ENCODE measurements at regions not wholly inside any gene's neighbourhood (a gene's known extent, or its start where the extent isn't known, plus 50 kb on each side); places are given as distances from the start of the nearest gene placed in this dataset.

GRCh38 chr1:79638382-79638781 lies 631.9 kb upstream of the ADGRL4 start:
- no peak for TF ChIP-seq CTCF (IDR thresholded peaks at IDR 0.05)
- TF ChIP-seq ZFX (IDR thresholded peaks at IDR 0.05; ENCODE audit: borderline replicate concordance): no peak
